Ascending aorta (tissue), 2 donors: ENCODE measurements at regions not wholly inside any gene's neighbourhood (a gene's known extent, or its start where the extent isn't known, plus 50 kb on each side); places are given as distances from the start of the nearest gene placed in this dataset.

ENCODE experiments used
- DNase-seq, 2 donors: peaks; one replicate each; pipeline ENCODE4 v3.0.0-alpha.2; 2019; ENCODE audit warnings: low spot score in 2 of 2
- H3K27ac ChIP-seq, 2 donors: fragments of 200-600 bp; sonication (generic); one replicate each; pipeline ENCODE4 v1.5.1; 2016 to 2017; ENCODE audit warnings: mild to moderate bottlenecking in 1 of 2
- H3K27me3 ChIP-seq: fragments of 200-600 bp; sonication (generic); one replicate; pipeline ENCODE4 v1.5.1; 2017
- H3K36me3 ChIP-seq, 2 donors: fragments of 200-600 bp; sonication (generic); one replicate each; pipeline ENCODE4 v1.5.1; 2016
- H3K4me1 ChIP-seq, 2 donors: fragments of 200-600 bp; sonication (generic); one replicate each; pipeline ENCODE4 v1.5.1; 2016 to 2017; ENCODE audit warnings: mild to moderate bottlenecking in 1 of 2
- H3K4me3 ChIP-seq, 2 donors: fragments of 200-600 bp; sonication (generic); one replicate each; pipeline ENCODE4 v1.5.1; 2016 to 2017; ENCODE audit warnings: mild to moderate bottlenecking in 1 of 2
- H3K9me3 ChIP-seq, 2 donors: fragments of 200-600 bp; sonication (generic); one replicate each; pipeline ENCODE4 v1.5.1; 2016
- CTCF ChIP-seq, 3 experiments: fragments of 200-600 bp in 2 of 3; fragments of 450-650 bp in 1 of 3; sonication (generic) in 2 of 3; IDR thresholded peaks; one replicate each; pipeline ENCODE4 v1.5.1; 2016 to 2019; ENCODE audit warnings: antibody characterized with exemption in 3 of 3, mild to moderate bottlenecking in 1 of 3, moderate library complexity in 1 of 3
- intact Hi-C: fragments of 100-400 bp; cut with DNase I; formaldehyde crosslinking; loops from one replicate; pipeline ENCODE4 v1.15.1; 2023

GRCh38 chr13:69213396-69213795 lies 894.2 kb upstream of the ATXN8OS start:
- Histone ChIP-seq H3K27me3 (no peaks in the 10 kb centered on the region), H3K4me1 (no peaks in the 10 kb centered on the region), H3K27ac (no peak overlapping the region), H3K4me3 (no peak overlapping the region), H3K36me3 (no peaks in the 10 kb centered on the region), H3K9me3 (no peaks in the 10 kb centered on the region)
- DNase-seq: no peak
- TF ChIP-seq CTCF (IDR thresholded peaks at IDR 0.05): no peak
- intact Hi-C loops: no loop called here

- intact Hi-C loops: no loop called here
- no peak for DNase-seq
- Histone ChIP-seq H3K4me1 (no peaks in the 10 kb centered on the region), H3K36me3 (no peaks in the 10 kb centered on the region), H3K27ac (no peak overlapping the region), H3K4me3 (no peak overlapping the region), H3K9me3 (no peaks in the 10 kb centered on the region), H3K27me3 (no peaks in the 10 kb centered on the region)
- TF ChIP-seq CTCF (IDR thresholded peaks at IDR 0.05): no peak
Observed at GRCh38 chr13:69204620-69205019, 903.0 kb upstream of the ATXN8OS start.

- intact Hi-C loops: no loop called here
- DNase-seq: no peak
- H3K4me3 ChIP-seq: no peak overlapping the region
- no peaks in the 10 kb centered on the region for H3K9me3 ChIP-seq
- TF ChIP-seq CTCF (IDR thresholded peaks at IDR 0.05): no peak
- no peak overlapping the region for H3K27ac ChIP-seq
- no peaks in the 10 kb centered on the region for H3K4me1 ChIP-seq
- H3K27me3 ChIP-seq: no peaks in the 10 kb centered on the region
- no peaks in the 10 kb centered on the region for H3K36me3 ChIP-seq
Observed at GRCh38 chr13:69202996-69203395, 904.6 kb upstream of the ATXN8OS start.

GRCh38 chr13:69199664-69200063 lies 908.0 kb upstream of the ATXN8OS start:
- intact Hi-C loops: no loop called here

GRCh38 chr13:69198706-69199105 lies 908.9 kb upstream of the ATXN8OS start:
- no peaks in the 10 kb centered on the region for H3K27me3 ChIP-seq
- intact Hi-C loops: no loop called here
- H3K36me3 ChIP-seq: no peaks in the 10 kb centered on the region
- DNase-seq: no peak
- no peak for TF ChIP-seq CTCF (IDR thresholded peaks at IDR 0.05)
- H3K4me1 ChIP-seq: no peaks in the 10 kb centered on the region
- no peak overlapping the region for H3K27ac ChIP-seq
- H3K4me3 ChIP-seq: no peak overlapping the region
- no peaks in the 10 kb centered on the region for H3K9me3 ChIP-seq

More at GRCh38 chr13:69199664-69200063, 908.0 kb upstream of the ATXN8OS start:
- no peaks in the 10 kb centered on the region for H3K9me3 ChIP-seq
- H3K4me1 ChIP-seq: no peaks in the 10 kb centered on the region
- no peaks in the 10 kb centered on the region for H3K36me3 ChIP-seq
- no peak for TF ChIP-seq CTCF (IDR thresholded peaks at IDR 0.05)
- no peak for DNase-seq
- no peaks in the 10 kb centered on the region for H3K27me3 ChIP-seq
- no peak overlapping the region for H3K27ac ChIP-seq
- no peak overlapping the region for H3K4me3 ChIP-seq

- Histone ChIP-seq H3K27ac (no peak overlapping the region), H3K4me3 (no peak overlapping the region), H3K36me3 (no peaks in the 10 kb centered on the region), H3K9me3 (no peaks in the 10 kb centered on the region), H3K4me1 (no peaks in the 10 kb centered on the region), H3K27me3 (no peaks in the 10 kb centered on the region)
- no peak for DNase-seq
- TF ChIP-seq CTCF (IDR thresholded peaks at IDR 0.05): no peak
- intact Hi-C loops: no loop called here
Observed at GRCh38 chr13:69194130-69194529, 913.5 kb upstream of the ATXN8OS start.
